ENCODE measurements at regions not wholly inside any gene's neighbourhood (a gene's known extent, or its start where the extent isn't known, plus 50 kb on each side); places are given as distances from the start of the nearest gene placed in this dataset.

DNA sequence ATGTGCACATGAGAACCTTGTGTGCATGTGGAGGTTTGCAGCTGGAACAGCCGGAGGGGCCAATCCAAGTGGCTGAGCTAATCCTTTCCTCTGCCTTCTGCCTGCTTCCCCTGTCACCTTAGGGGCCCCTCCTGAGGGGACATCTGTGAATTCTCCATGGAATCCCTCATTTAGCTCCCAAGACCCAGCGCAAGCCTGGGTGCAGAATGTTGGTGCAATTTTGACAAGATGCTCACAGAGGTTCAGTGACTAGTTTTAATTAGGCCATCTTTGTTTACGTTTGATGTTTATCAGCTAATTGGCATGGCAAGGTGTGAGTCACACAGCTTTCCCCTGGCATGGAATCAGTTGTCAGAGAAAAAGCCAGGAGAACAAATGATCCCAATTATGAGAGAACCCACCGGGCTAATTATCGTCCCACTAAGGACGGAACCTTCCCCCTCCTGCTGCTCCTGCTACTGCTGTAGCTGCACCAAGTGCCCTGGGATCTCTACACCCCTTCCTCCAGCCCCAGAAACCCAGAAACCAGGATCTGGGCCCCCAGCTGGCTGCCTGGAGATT is 63.6 kb upstream of the PAX6 start:
- DNase-seq: peak; percentile 64 to 70
- peak overlapping the region; percentile 71 for H3K27ac ChIP-seq
- no peak overlapping the region for H3K4me3 ChIP-seq
- H3K27me3 ChIP-seq: no peaks in the 10 kb centered on the region
- H3K36me3 ChIP-seq: no peaks in the 10 kb centered on the region
- H3K9me3 ChIP-seq (replicated peaks): no peaks in the 10 kb centered on the region
- peaks cover 27% of the 10 kb centered on the region for H3K4me1 ChIP-seq

DNA sequence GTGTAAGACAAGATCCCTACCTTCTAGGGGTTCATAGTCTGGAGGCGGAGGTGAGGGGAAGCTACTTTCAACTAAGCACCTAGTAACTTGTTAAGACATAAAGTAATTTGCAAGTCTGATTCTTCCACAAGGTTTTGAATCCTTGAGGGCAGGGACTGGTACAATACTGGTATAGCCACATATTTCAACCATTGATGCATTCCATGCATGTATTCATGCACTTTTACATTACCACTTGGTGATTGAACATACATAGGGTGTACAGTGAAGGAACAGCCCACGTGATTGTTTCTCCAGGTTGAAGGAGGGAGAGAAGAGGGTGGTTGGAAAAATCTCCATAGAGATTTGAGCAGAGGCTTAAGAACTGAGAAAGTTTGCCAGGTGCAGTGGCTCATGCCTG is 62.0 kb upstream of the PAX6 start:
- Histone ChIP-seq H3K27me3 (no peaks in the 10 kb centered on the region), H3K9me3 (replicated peaks) (no peaks in the 10 kb centered on the region), H3K4me3 (no peak overlapping the region), H3K4me1 (peaks cover 27% of the 10 kb centered on the region), H3K36me3 (no peaks in the 10 kb centered on the region), H3K27ac (no peak overlapping the region)
- no peak for DNase-seq

DNA sequence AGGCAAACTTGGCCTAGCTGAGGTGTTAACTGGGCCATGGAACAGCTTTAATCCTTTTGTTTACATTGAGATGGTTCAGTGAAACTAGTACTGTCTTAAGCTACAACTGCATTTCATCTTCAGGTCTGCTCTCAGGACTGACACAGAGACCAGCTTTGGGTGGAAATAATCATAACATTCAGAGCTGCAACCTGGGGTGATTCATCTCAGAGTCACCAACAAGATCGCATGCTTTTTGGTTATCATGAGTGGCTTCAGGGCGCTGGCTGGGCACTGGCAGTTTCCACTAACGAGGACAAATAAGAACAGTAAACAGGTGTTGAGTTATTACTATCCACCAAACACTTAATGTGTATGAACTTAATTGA is 60.9 kb upstream of the PAX6 start:
- H3K4me3 ChIP-seq: no peak overlapping the region
- H3K36me3 ChIP-seq: no peaks in the 10 kb centered on the region
- H3K27ac ChIP-seq: no peak overlapping the region
- peaks cover 27% of the 10 kb centered on the region for H3K4me1 ChIP-seq
- DNase-seq: no peak
- H3K9me3 ChIP-seq (replicated peaks): no peaks in the 10 kb centered on the region
- no peaks in the 10 kb centered on the region for H3K27me3 ChIP-seq

DNA sequence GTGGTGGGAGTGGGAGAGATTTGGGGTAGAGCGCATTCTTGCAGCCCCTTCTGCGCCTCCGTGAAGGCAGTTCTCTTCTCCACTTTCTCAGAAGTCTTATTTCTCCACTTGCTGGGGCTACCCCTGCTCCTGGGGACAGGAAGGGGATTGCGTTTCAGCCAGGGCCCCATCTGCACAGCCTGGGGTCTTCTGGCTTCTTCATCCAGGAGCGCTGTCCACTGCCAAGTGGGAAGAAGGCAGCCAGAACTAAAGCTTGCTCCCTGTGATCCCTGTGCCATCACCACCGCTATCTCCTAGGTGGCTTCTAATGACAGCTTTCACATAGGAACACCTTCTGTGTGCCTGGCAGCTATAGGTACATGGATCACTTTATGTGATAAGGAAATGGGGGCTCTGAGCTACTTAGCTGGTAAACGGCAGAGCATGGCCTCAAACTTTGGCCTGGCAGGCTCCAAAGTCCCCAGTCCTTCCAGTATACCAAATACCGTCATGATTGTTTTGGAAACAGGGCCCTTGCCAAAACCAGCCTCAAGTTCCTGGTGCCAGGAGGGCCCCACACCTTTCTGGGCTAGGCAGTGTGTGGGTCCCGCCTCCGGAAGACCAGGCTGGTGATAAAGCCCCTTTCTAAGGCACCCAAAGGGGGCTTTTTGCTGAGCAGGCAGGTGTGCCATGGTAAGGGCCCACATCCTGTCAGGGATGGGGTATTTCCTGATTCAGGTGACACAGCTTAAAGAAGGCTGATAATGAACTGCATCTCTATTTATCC is 60.4 kb upstream of the PAX6 start:
- H3K27me3 ChIP-seq: no peaks in the 10 kb centered on the region
- H3K9me3 ChIP-seq (replicated peaks): no peaks in the 10 kb centered on the region
- no peaks in the 10 kb centered on the region for H3K36me3 ChIP-seq
- no peak for DNase-seq
- peak overlapping the region; percentile 46 for H3K4me3 ChIP-seq
- peaks cover 24% of the 10 kb centered on the region for H3K4me1 ChIP-seq
- no peak overlapping the region; the same call in 1 of the 2 replicates for H3K27ac ChIP-seq

DNA sequence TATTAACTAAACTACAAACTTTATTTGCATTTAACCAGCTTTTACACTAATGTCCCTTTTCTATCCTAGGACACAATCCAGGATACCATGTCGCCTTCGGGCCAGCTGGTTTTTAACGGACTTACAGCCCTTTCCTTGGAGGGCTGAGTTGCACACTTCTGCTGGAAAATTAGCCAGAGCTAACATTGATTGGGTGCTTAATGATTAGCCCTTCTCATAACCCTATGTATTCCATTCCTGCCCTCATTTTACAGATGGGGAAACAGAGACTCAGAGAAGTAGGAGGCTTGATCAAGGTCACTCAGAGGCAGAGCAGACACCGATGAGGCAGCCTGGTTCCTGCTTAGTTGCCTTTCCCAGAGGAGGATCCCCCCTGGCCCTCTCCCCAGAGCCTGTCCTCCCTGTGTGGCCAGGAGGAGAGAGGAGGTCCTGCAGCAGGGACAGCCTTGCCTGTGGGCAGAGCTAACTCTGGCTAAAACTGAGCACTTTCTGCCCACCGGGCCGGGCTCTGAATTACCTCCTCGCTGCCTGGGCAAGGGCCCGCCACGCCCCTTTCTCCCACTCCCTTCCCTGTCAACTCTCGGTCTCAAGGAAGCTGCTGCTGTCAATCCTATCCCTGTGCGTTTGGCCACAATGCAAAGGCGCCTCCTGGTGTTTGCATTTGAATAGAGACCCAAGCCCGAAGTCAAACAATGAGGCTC is 59.6 kb upstream of the PAX6 start:
- no peaks in the 10 kb centered on the region for H3K36me3 ChIP-seq
- peaks cover 22% of the 10 kb centered on the region for H3K4me1 ChIP-seq
- peak overlapping the region; percentile 46 for H3K4me3 ChIP-seq
- no peaks in the 10 kb centered on the region for H3K9me3 ChIP-seq (replicated peaks)
- H3K27ac ChIP-seq: no peak overlapping the region; the same call in 1 of the 2 replicates
- H3K27me3 ChIP-seq: no peaks in the 10 kb centered on the region
- peak; percentile 86 to 92 for DNase-seq

DNA sequence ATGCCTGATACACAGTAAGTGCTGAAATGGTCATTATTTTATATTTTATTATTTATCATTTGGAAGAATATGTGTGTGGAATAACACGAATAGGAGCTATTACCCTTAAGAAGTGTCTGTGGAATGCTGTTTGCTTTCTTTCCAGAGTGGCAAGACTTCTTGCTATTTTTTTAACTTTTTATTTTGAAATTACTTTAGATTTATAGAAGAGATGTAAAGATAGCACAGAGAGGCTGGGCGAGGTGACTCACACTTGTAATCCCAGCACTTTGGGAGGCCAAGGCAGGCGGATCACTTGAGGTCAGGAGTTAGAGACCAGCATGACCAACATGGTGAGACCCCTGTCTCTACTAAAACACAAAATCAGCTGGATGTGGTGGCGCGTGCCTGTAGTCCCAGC is 58.9 kb upstream of the PAX6 start:
- Histone ChIP-seq H3K36me3 (no peaks in the 10 kb centered on the region), H3K9me3 (replicated peaks) (no peaks in the 10 kb centered on the region), H3K4me1 (peaks cover 18% of the 10 kb centered on the region), H3K4me3 (no peak overlapping the region), H3K27me3 (no peaks in the 10 kb centered on the region), H3K27ac (no peak overlapping the region)
- DNase-seq: no peak

DNA sequence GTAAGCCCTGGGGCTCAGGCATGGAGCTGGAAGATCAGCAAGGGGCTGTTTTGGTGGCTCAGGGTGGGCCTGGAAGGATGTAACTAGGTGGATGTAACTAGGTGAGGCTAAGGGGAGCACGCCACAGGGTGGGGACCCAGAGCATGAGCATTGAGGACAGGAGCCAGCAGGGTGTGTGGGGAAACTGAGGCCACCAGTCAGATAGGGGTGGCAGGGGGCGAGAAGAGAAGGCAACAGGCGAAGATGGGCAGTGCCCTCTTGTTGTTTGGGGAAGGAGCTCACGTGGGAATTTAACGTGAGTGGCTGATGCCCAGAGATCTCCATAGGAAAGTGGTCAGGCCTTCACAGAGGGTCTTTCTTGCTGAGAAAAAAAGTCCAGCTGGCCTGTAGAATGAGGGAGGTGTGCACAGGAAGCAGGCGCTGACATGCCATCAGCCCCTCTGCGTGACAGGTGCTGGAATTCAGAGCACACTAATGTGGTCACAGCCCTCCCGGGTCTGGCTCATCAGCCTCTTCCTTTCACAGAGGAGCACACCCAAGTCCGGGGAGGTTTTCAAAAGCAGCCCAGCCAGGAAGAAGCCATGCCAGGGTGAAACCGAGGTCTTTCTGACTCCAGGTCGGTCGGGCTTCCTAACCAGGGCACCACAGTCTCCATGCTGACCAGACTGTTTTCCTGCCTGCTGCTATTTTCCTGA is 54.6 kb upstream of the PAX6 start:
- H3K4me3 ChIP-seq: 0 out of 2 replicates have a peak overlapping the region, but pooled peaks have one; percentile 13
- peak; percentile 68 to 74 for DNase-seq
- no peaks in the 10 kb centered on the region for H3K27me3 ChIP-seq
- H3K9me3 ChIP-seq (replicated peaks): no peaks in the 10 kb centered on the region
- H3K36me3 ChIP-seq: no peaks in the 10 kb centered on the region
- H3K27ac ChIP-seq: no peak overlapping the region
- peaks cover 4% of the 10 kb centered on the region for H3K4me1 ChIP-seq

DNA sequence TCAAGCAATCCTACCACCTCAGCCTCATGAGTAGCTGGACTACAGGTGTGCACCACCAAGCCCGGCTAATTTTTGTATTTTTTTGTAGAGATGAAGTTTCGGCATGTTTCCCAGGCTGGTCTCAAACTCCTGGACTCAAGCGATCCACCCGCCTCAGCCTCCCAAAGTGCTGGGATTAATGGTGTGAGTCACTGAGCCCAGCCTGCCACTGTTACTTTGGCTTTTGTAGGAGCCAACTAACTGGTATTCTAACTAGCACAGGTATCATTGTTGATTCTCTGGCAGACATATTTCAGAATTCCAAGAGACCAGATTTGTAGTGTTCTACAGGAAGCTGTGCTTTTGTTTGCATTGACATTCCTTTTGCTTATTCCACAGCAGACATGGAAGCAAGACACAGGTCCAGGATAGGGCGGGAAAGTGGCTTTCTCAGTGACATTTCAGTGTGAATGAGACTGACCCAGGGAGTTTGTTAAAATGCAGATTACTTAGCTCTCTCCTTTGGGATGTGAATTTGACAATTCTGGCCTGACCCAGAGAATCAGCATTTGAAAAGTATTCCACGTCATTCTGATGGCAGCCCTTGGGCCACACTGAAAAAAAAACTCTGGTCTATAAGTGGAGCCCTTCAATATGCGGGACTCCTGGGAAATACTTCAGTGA is 52.2 kb upstream of the PAX6 start:
- H3K9me3 ChIP-seq (replicated peaks): no peaks in the 10 kb centered on the region
- H3K27ac ChIP-seq: no peak overlapping the region
- no peaks in the 10 kb centered on the region for H3K36me3 ChIP-seq
- peaks cover 4% of the 10 kb centered on the region; the same call in 1 of the 2 replicates for H3K27me3 ChIP-seq
- H3K4me1 ChIP-seq: peaks cover 4% of the 10 kb centered on the region
- no peak for DNase-seq
- no peak overlapping the region for H3K4me3 ChIP-seq

DNA sequence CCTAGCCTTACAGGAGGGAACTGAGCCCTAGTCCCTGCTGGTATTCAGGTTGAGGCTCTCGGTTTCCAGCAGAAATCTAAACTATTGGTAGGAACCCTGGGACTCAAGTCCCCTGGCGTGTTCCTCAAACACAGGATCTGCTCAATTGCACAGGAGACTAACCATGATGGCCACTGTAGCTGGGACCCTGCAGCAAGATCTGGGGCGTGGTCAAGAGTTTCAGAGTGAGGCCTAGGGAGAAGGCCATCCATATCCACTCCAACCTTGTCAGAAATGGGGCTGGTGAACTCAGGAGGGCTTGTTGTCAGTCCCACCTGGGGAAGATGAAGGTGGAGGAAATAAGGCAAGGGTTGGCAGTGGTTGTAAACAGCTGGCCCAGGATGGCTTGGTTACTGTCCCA is 49.9 kb upstream of the PAX6 start:
- Histone ChIP-seq H3K4me3 (no peak overlapping the region), H3K4me1 (peaks cover 4% of the 10 kb centered on the region; the same call in 1 of the 2 replicates), H3K36me3 (no peaks in the 10 kb centered on the region), H3K9me3 (replicated peaks) (no peaks in the 10 kb centered on the region), H3K27ac (no peak overlapping the region), H3K27me3 (peaks cover 4% of the 10 kb centered on the region; the same call in 1 of the 2 replicates)
- DNase-seq: no peak
